ENCODE measurements at regions not wholly inside any gene's neighbourhood (a gene's known extent, or its start where the extent isn't known, plus 50 kb on each side); places are given as distances from the start of the nearest gene placed in this dataset.

DNA sequence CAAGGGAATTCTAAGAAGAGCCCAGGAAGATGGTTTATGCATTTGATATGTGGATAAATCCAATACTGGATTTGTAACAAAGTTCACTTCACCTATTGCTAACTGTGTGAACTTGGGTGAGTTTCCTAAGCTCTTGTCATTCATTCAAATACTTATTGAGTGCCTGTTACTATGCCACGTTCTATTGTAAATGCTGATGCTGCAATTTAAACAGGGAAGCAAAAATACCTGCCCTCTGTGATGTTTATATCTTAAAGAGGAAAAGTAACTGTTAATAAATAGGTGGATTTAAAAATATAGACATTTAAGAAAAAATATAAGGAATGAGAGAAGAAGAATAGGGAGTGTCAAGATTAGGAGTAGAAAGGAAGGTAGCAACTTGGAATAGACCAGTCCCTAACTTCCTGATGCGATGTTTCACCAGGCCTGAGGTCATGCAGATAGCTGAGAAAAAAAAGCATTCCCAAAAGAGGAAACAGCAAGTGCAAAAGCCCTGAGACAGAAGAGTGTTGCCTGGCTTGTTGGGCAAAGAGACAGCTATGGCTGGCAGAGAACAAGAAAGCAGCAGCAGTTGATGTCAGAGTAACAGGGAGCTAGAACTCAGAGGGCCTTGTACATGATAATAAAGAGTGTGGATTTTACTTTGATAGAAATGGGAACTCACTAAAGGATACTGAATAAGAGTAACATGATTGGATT is 54.3 kb upstream of the TCF21 start:
- TF ChIP-seq U2AF2 (IDR thresholded peaks at IDR 0.05; ENCODE audit: low read depth, low read length) (no peak), ZNF124 (CRISPR knock-in tag; IDR thresholded peaks at IDR 0.05) (no peak), JUN (CRISPR knock-in tag; IDR thresholded peaks at IDR 0.05) (no peak)
